K562 (cell line): ENCODE measurements at regions not wholly inside any gene's neighbourhood (a gene's known extent, or its start where the extent isn't known, plus 50 kb on each side); places are given as distances from the start of the nearest gene placed in this dataset.

Source experiments
- ATAC-seq: fragments of 200-7000 bp; cut with Tn5 transposase; 3 replicates; pipeline ENCODE4 v1.9.1; 2020; ENCODE audit warnings: moderate library complexity
- BruUV-seq: library from RNA; stranded (reverse); fragments of 400-500 nt; replicated peaks from 2 replicates; lab custom pipeline; 2021; lab: Mats Ljungman, UMichigan
- CTCF ChIA-PET: fragments of 300-600 bp; formaldehyde crosslinking; extraction: SDS; loops from one replicate; lab custom pipeline; 2021; ENCODE audit warnings: low intra/inter-chr PET ratio; lab: Yijun Ruan, JAX
- POLR2A ChIA-PET: fragments of 300-600, 350-650 bp; sonication (Branson Sonifier 250); formaldehyde crosslinking; extraction: SDS; loops from one replicate; lab custom pipeline; 2021; ENCODE audit warnings: antibody characterized with exemption, inconsistent platforms; lab: Yijun Ruan, JAX
- DNase-seq, 4 experiments: peaks; one replicate each; pipeline versions ENCODE4 v3.0.0 to v3.0.0-alpha.2; 2011 to 2018; ENCODE audit warnings: low spot score in 3 of 4, mixed read lengths in 3 of 4; ENCODE audit errors: extremely low read depth in 1 of 4
- FAIRE-seq: peaks from 2 replicates; lab custom pipeline; 2011; peaks lifted over from hg19 to GRCh38; lab: Jason Lieb, UNC
- H2AFZ ChIP-seq: 2 replicates; pipeline ENCODE4 v1.6.0; 2011; ENCODE audit warnings: low read depth, low read length, control low read depth, inconsistent platforms
- H3K27ac ChIP-seq: fragments of 200-600 bp; 3 replicates; pipeline ENCODE4 v1.8.0; 2011; ENCODE audit warnings: low read depth, mild to moderate bottlenecking, control low read depth, inconsistent platforms, low read length, moderate library complexity, mixed read lengths; ENCODE audit errors: extremely low read depth
- H3K27me3 ChIP-seq, 2 experiments: fragments of 300-600 bp in 1 of 2; 2 replicates in 1 of 2; 3 replicates in 1 of 2; pipeline versions ENCODE4 v1.6.0 to v1.8.0; 2011; ENCODE audit warnings: inconsistent platforms in 2 of 2, low read length in 2 of 2, mild to moderate bottlenecking in 1 of 2, mixed read lengths in 1 of 2, moderate library complexity in 1 of 2; ENCODE audit not compliant: control insufficient read depth in 2 of 2, insufficient read depth in 2 of 2
- H3K36me3 ChIP-seq: fragments of 300-600 bp; 3 replicates; pipeline ENCODE4 v1.8.0; 2011; ENCODE audit warnings: mild to moderate bottlenecking, low read length, inconsistent platforms; ENCODE audit not compliant: control insufficient read depth, insufficient read depth
- H3K4me1 ChIP-seq, 2 experiments: fragments of 200-600 bp in 1 of 2; replicated peaks in 1 of 2; 2 replicates in 1 of 2; 3 replicates in 1 of 2; pipeline versions ENCODE4 v1.5.1 to v1.8.0; 2011; ENCODE audit warnings: inconsistent platforms in 2 of 2, low read length in 2 of 2, mild to moderate bottlenecking in 1 of 2, mixed read lengths in 1 of 2, moderate library complexity in 1 of 2; ENCODE audit not compliant: control insufficient read depth in 2 of 2, insufficient read depth in 2 of 2
- H3K4me2 ChIP-seq: 2 replicates; pipeline ENCODE4 v1.6.1; 2011; ENCODE audit warnings: low read length, control low read depth, inconsistent platforms, mixed read lengths; ENCODE audit not compliant: insufficient read depth
- H3K4me3 ChIP-seq: fragments of 200-600 bp; sonication (generic), shearing (Covaris generic); 2 replicates; pipeline ENCODE4 v1.5.1; 2016; ENCODE audit warnings: control low read depth, inconsistent platforms
- H3K79me2 ChIP-seq: fragments of 200-600 bp; 3 replicates; pipeline ENCODE4 v1.8.0; 2011; ENCODE audit warnings: low read length, inconsistent platforms; ENCODE audit not compliant: control insufficient read depth, insufficient read depth
- H3K9ac ChIP-seq, 2 experiments: 2 replicates each; pipeline versions ENCODE4 v1.6.0 to v1.6.1; 2011; ENCODE audit warnings: low read depth in 2 of 2, low read length in 2 of 2, control low read depth in 1 of 2, inconsistent platforms in 1 of 2, mild to moderate bottlenecking in 1 of 2, mixed read lengths in 1 of 2; ENCODE audit not compliant: insufficient read depth in 1 of 2
- H3K9me1 ChIP-seq: one replicate; pipeline ENCODE4 v1.6.0; 2011; ENCODE audit warnings: inconsistent platforms, mild to moderate bottlenecking, low read length, moderate library complexity; ENCODE audit not compliant: control insufficient read depth, insufficient read depth
- H3K9me3 ChIP-seq: replicated peaks from 2 replicates; pipeline ENCODE4 v1.5.1; 2011; ENCODE audit warnings: low read depth, low read length, inconsistent platforms; ENCODE audit not compliant: control insufficient read depth, insufficient read depth
- H4K20me1 ChIP-seq: replicated peaks from 2 replicates; pipeline ENCODE4 v1.6.1; 2011; ENCODE audit warnings: low read length, inconsistent platforms, mixed read lengths; ENCODE audit not compliant: control insufficient read depth, insufficient read depth
- ARHGAP35 ChIP-seq: fragments of 450-650 bp; IDR thresholded peaks from 2 replicates; pipeline ENCODE4 v1.6.1; 2018; ENCODE audit not compliant: partially characterized antibody
- GABPB1 ChIP-seq: sonication (generic); formaldehyde crosslinking; IDR thresholded peaks from 2 replicates; pipeline ENCODE4 v1.8.0; 2022; ENCODE audit warnings: mild to moderate bottlenecking, missing genetic modification reagents
- HDGF ChIP-seq: fragments of 450-650 bp; IDR thresholded peaks from 2 replicates; pipeline ENCODE4 v1.6.1; 2016
- HNRNPH1 ChIP-seq: fragments of 200-400 bp; formaldehyde crosslinking; optimal IDR thresholded peaks from 2 replicates; pipeline ENCODE3; 2017; ENCODE audit warnings: low read depth, mild to moderate bottlenecking, low read length, moderate library complexity
- MAFK ChIP-seq: IDR thresholded peaks from 2 replicates; pipeline ENCODE4 v1.6.1; 2011; ENCODE audit warnings: low read length, improper control_type of control experiment
- MYC ChIP-seq, 2 experiments: fragments of 250-450 bp in 1 of 2; sonication (Bioruptor Pico) in 1 of 2; IDR thresholded peaks; 2 replicates each; pipeline versions ENCODE4 v1.5.1 to v1.6.1; 2012 to 2021; ENCODE audit warnings: low read depth in 2 of 2, borderline replicate concordance in 1 of 2, improper control_type of control experiment in 1 of 2, low read length in 1 of 2, mild to moderate bottlenecking in 1 of 2, moderate library complexity in 1 of 2
- NR1H2 ChIP-seq: sonication (generic); formaldehyde crosslinking; IDR thresholded peaks from 2 replicates; pipeline ENCODE4 v1.4.0; 2020; ENCODE audit warnings: mild to moderate bottlenecking, missing genetic modification reagents
- POU5F1 ChIP-seq: fragments of 150-350 bp; IDR thresholded peaks from 2 replicates; pipeline ENCODE4 v1.6.1; 2014; ENCODE audit warnings: borderline replicate concordance, low read length, low read depth, mild to moderate bottlenecking; ENCODE audit not compliant: partially characterized antibody
- SMARCA4 ChIP-seq: fragments of 450-650 bp; IDR thresholded peaks from 2 replicates; pipeline ENCODE4 v1.6.1; 2016
- STAT5B ChIP-seq: fragments of 250-450 bp; sonication (Bioruptor Pico); IDR thresholded peaks from 2 replicates; pipeline ENCODE4 v1.8.0; 2021; ENCODE audit warnings: mild to moderate bottlenecking, inconsistent platforms
- XRCC3 ChIP-seq: fragments of 450-650 bp; IDR thresholded peaks from 2 replicates; pipeline ENCODE4 v1.6.1; 2017; ENCODE audit warnings: mild to moderate bottlenecking, moderate library complexity
- YY1 ChIP-seq, 3 experiments: IDR thresholded peaks; 2 replicates each; pipeline ENCODE4 v1.6.1; 2011; ENCODE audit warnings: low read length in 2 of 3, mild to moderate bottlenecking in 2 of 3, moderate library complexity in 2 of 3, borderline replicate concordance in 1 of 3, control low read depth in 1 of 3, low read depth in 1 of 3; ENCODE audit not compliant: insufficient read depth in 3 of 3, insufficient replicate concordance in 2 of 3, control insufficient read depth in 1 of 3, insufficient read length in 1 of 3; ENCODE audit errors: extremely low read depth in 1 of 3
- ZC3H8 ChIP-seq: fragments of 450-650 bp; IDR thresholded peaks from 2 replicates; pipeline ENCODE4 v1.6.1; 2017
- ZFPM2 ChIP-seq: fragments of 250-450 bp; sonication (Bioruptor Pico); IDR thresholded peaks from 2 replicates; pipeline ENCODE4 v1.5.1; 2022; ENCODE audit warnings: mild to moderate bottlenecking
- ZNF175 ChIP-seq: fragments of 200-800 bp; sonication (Bioruptor generic); IDR thresholded peaks from 2 replicates; pipeline ENCODE4 v1.6.1; 2016; ENCODE audit warnings: low read depth, mild to moderate bottlenecking, missing genetic modification characterization, missing compliant biosample characterization
- ZNF239 ChIP-seq: fragments of 250-450 bp; sonication (Bioruptor Pico); IDR thresholded peaks from 2 replicates; pipeline ENCODE4 v1.4.0; 2020; ENCODE audit warnings: mild to moderate bottlenecking
- ZNF589 ChIP-seq: fragments of 200-800 bp; sonication (Bioruptor generic); IDR thresholded peaks from 2 replicates; pipeline ENCODE4 v1.6.1; 2016; ENCODE audit warnings: low read depth, missing genetic modification characterization, missing compliant biosample characterization
- WGBS: fragments of 100-300 bp; shearing (Covaris generic); methylation state at CpG from one replicate; pipeline ENCODE4 v1.1.6; 2016; ENCODE audit warnings: low coverage, mixed read lengths; ENCODE audit not compliant: insufficient coverage; ENCODE audit errors: missing lambda C conversion rate; 5-methylcytosine and 5-hydroxymethylcytosine counted together
- in situ Hi-C: fragments of 300-500 bp; cut with MboI; formaldehyde crosslinking; loops from 4 replicates; pipeline ENCODE4 v1.15.0; 2018; ENCODE audit warnings: inconsistent platforms, mixed read lengths
- intact Hi-C: fragments of 100-400 bp; cut with micrococcal nuclease; formaldehyde crosslinking; loops from 2 replicates; pipeline ENCODE4 v1.14.2; 2022
- TF ChIP-seq, protein P1 (sequence below): fragments of 450-650 bp; conservative IDR thresholded peaks from 2 replicates; pipeline ENCODE4 v1.6.1; 2016; ENCODE audit warnings: missing genetic modification characterization, low read depth, mild to moderate bottlenecking, missing compliant biosample characterization, moderate library complexity
- TF ChIP-seq, protein P2 (sequence below): fragments of 450-650 bp; IDR thresholded peaks from 2 replicates; pipeline ENCODE4 v1.6.1; 2017; ENCODE audit warnings: mild to moderate bottlenecking, moderate library complexity

DNA sequence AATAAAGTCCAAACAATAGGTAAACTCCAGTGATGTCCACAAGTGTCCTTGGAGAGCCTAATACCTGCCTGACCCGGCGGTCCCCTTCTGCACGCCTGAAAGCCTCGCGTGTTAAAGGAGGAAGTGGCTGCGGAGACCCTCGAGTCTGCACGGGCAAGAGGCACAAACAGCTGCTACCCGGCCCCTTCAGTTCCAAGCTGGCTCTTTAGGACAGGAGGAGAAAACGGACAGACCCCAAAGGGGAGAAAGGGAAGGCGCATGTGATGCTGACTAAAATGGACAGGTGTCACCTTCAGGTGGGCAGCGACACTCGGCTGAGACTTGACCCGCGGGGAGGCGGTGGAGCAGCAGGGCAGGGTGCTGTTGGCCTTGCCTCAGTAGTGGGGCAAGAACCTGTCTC lies 102.7 kb upstream of the TENM3 start:
- Histone ChIP-seq H3K9me3 (no peaks in the 10 kb centered on the region), H4K20me1 (no peaks in the 10 kb centered on the region), H3K9me1 (no peaks in the 10 kb centered on the region), H3K4me2 (no peak overlapping the region), H2AFZ (no peak overlapping the region), H3K9ac (no peak overlapping the region), H3K4me3 (no peak overlapping the region), H3K27me3 (peaks cover 0 to 23% of the 10 kb centered on the region in 2 experiments; a peak in 2 of 5 replicates), H3K79me2 (no peaks in the 10 kb centered on the region), H3K36me3 (no peaks in the 10 kb centered on the region), H3K4me1 (no peaks in the 10 kb centered on the region), H3K27ac (no peak overlapping the region)
- DNase-seq (no peak), FAIRE-seq (no peak), ATAC-seq (no peak)
- CTCF ChIA-PET, result no interaction called here
- POLR2A ChIA-PET, result no interaction called here
- intact Hi-C loops (no loop called here), in situ Hi-C loops (no loop called here)
- BruUV-seq, result no TSS peak
- WGBS, result 2% methylated on average over 12 of the region's 16 CpGs
- TF ChIP-seq ARHGAP35 (no peak), YY1 (IDR thresholded peaks at IDR 0.05; ENCODE audit: borderline replicate concordance in 1 of 3, control insufficient read depth in 1 of 3, extremely low read depth in 1 of 3, insufficient read depth in 3 of 3, insufficient read length in 1 of 3, insufficient replicate concordance in 2 of 3, low read depth in 1 of 3, low read length in 2 of 3) (no peak), ZNF175 (CRISPR knock-in tag) (no peak), STAT5B (CRISPR knock-in tag) (no peak), GABPB1 (no peak), SMARCA4 (no peak), ZNF239 (CRISPR knock-in tag) (no peak), MYC (IDR thresholded peaks at IDR 0.05; ENCODE audit: low read depth, low read length) (no peak), MYC (CRISPR knock-in tag; IDR thresholded peaks at IDR 0.05; ENCODE audit: borderline replicate concordance, low read depth) (no peak), MAFK (no peak), HNRNPH1 (no peak), ZFPM2 (no peak), HDGF (no peak), NR1H2 (CRISPR knock-in tag) (no peak), ZC3H8 (no peak), ZNF589 (CRISPR knock-in tag) (no peak), XRCC3 (no peak), POU5F1 (no peak)
- TF ChIP-seq, protein P1, sequence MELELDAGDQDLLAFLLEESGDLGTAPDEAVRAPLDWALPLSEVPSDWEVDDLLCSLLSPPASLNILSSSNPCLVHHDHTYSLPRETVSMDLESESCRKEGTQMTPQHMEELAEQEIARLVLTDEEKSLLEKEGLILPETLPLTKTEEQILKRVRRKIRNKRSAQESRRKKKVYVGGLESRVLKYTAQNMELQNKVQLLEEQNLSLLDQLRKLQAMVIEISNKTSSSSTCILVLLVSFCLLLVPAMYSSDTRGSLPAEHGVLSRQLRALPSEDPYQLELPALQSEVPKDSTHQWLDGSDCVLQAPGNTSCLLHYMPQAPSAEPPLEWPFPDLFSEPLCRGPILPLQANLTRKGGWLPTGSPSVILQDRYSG (tag), result no peak
- TF ChIP-seq, protein P2, sequence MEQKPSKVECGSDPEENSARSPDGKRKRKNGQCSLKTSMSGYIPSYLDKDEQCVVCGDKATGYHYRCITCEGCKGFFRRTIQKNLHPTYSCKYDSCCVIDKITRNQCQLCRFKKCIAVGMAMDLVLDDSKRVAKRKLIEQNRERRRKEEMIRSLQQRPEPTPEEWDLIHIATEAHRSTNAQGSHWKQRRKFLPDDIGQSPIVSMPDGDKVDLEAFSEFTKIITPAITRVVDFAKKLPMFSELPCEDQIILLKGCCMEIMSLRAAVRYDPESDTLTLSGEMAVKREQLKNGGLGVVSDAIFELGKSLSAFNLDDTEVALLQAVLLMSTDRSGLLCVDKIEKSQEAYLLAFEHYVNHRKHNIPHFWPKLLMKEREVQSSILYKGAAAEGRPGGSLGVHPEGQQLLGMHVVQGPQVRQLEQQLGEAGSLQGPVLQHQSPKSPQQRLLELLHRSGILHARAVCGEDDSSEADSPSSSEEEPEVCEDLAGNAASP, result no peak
